K562 (cell line): ENCODE measurements at regions not wholly inside any gene's neighbourhood (a gene's known extent, or its start where the extent isn't known, plus 50 kb on each side); places are given as distances from the start of the nearest gene placed in this dataset.

ENCODE experiments used
- CBX5 ChIP-seq: IDR thresholded peaks from 2 replicates; pipeline ENCODE4 v1.6.1; 2014; ENCODE audit warnings: low read depth, borderline replicate concordance
- CEBPB ChIP-seq: fragments of 450-650 bp; IDR thresholded peaks from 2 replicates; pipeline ENCODE4 v1.6.1; 2016; ENCODE audit warnings: missing genetic modification characterization, missing compliant biosample characterization
- HBP1 ChIP-seq: fragments of 450-650 bp; formaldehyde crosslinking; IDR thresholded peaks from 2 replicates; pipeline ENCODE4 v1.4.0; 2022; ENCODE audit warnings: missing genetic modification characterization
- HDAC6 ChIP-seq: IDR thresholded peaks from 2 replicates; pipeline ENCODE4 v1.6.1; 2012; ENCODE audit warnings: low read depth, mild to moderate bottlenecking, control low read depth, inconsistent platforms, low read length, moderate library complexity
- JUND ChIP-seq, 2 experiments: IDR thresholded peaks; 2 replicates in 1 of 2; 3 replicates in 1 of 2; pipeline ENCODE4 v1.6.1; 2011; ENCODE audit warnings: borderline replicate concordance in 2 of 2, low read depth in 2 of 2, low read length in 2 of 2, improper control_type of control experiment in 1 of 2, missing biosample characterization in 1 of 2, missing genetic modification characterization in 1 of 2, missing genetic modification reagents in 1 of 2
- KHSRP ChIP-seq: fragments of 450-650 bp; IDR thresholded peaks from 2 replicates; pipeline ENCODE4 v1.6.1; 2017
- MEIS2 ChIP-seq: fragments of 450-650 bp; IDR thresholded peaks from 2 replicates; pipeline ENCODE4 v1.6.1; 2014; ENCODE audit warnings: mild to moderate bottlenecking; ENCODE audit not compliant: partially characterized antibody
- SMARCA4 ChIP-seq: fragments of 450-650 bp; IDR thresholded peaks from 2 replicates; pipeline ENCODE4 v1.6.1; 2016
- SMARCB1 ChIP-seq: IDR thresholded peaks from 2 replicates; pipeline ENCODE4 v1.6.1; 2011; ENCODE audit warnings: improper control_type of control experiment, low read depth; ENCODE audit not compliant: insufficient read length
- SP1 ChIP-seq: sonication (generic); formaldehyde crosslinking; IDR thresholded peaks from 2 replicates; pipeline ENCODE4 v1.8.1; 2022; ENCODE audit warnings: mild to moderate bottlenecking, missing genetic modification reagents
- SREBF2 ChIP-seq: sonication (generic); formaldehyde crosslinking; IDR thresholded peaks from 2 replicates; pipeline ENCODE4 v1.4.0; 2020; ENCODE audit warnings: mild to moderate bottlenecking, missing genetic modification reagents
- SRSF3 ChIP-seq: fragments of 200-400 bp; formaldehyde crosslinking; IDR thresholded peaks from 2 replicates; pipeline ENCODE4 v1.6.1; 2016; ENCODE audit warnings: mild to moderate bottlenecking, low read length, moderate library complexity; ENCODE audit not compliant: insufficient read depth
- TARDBP ChIP-seq: fragments of 450-650 bp; IDR thresholded peaks from 2 replicates; pipeline ENCODE4 v1.6.1; 2016
- THRA ChIP-seq: fragments of 450-650 bp; IDR thresholded peaks from 2 replicates; pipeline ENCODE4 v1.6.1; 2017; ENCODE audit warnings: mild to moderate bottlenecking, moderate library complexity
- ZNF354B ChIP-seq: fragments of 250-450 bp; sonication (Bioruptor Pico); IDR thresholded peaks from 2 replicates; pipeline ENCODE4 v1.4.0; 2020
- ZNF512 ChIP-seq: IDR thresholded peaks from 2 replicates; pipeline ENCODE4 v1.6.1; 2016; ENCODE audit warnings: missing genetic modification characterization, missing compliant biosample characterization
- ZNF589 ChIP-seq: fragments of 200-800 bp; sonication (Bioruptor generic); IDR thresholded peaks from 2 replicates; pipeline ENCODE4 v1.6.1; 2016; ENCODE audit warnings: low read depth, missing genetic modification characterization, missing compliant biosample characterization
- ZNF696 ChIP-seq: fragments of 250-450 bp; sonication (Bioruptor Pico); conservative IDR thresholded peaks from 2 replicates; pipeline ENCODE4 v1.4.0; 2020; ENCODE audit warnings: mild to moderate bottlenecking, moderate library complexity
- TF ChIP-seq, protein P1 (sequence below): sonication (generic); formaldehyde crosslinking; IDR thresholded peaks from 2 replicates; pipeline ENCODE4 v1.8.1; 2022; ENCODE audit warnings: missing genetic modification reagents
- TF ChIP-seq, protein P2 (sequence below): fragments of 450-650 bp; IDR thresholded peaks from 2 replicates; pipeline ENCODE4 v1.6.1; 2017; ENCODE audit warnings: antibody characterized with exemption

- TF ChIP-seq SRSF3 (no peak), MEIS2 (no peak), HBP1 (CRISPR knock-in tag) (no peak), SREBF2 (CRISPR knock-in tag) (no peak), CEBPB (tag) (no peak), SP1 (CRISPR knock-in tag) (no peak), TARDBP (no peak), THRA (no peak), ZNF354B (CRISPR knock-in tag) (no peak), ZNF696 (CRISPR knock-in tag) (no peak), ZNF589 (CRISPR knock-in tag) (no peak), SMARCA4 (0 out of 2 replicates have a peak, but pooled peaks have one; percentile 30), SMARCB1 (no peak), CBX5 (no peak), HDAC6 (no peak), JUND (IDR thresholded peaks at IDR 0.05; ENCODE audit: borderline replicate concordance, low read depth, low read length) (peak; percentile 58; the same call in 1 of the 2 replicates), JUND (tag; IDR thresholded peaks at IDR 0.05; ENCODE audit: borderline replicate concordance, low read depth, low read length) (0 out of 3 replicates have a peak, but pooled peaks have one; percentile 47), ZNF512 (tag) (no peak), KHSRP (no peak)
- TF ChIP-seq, protein P1, sequence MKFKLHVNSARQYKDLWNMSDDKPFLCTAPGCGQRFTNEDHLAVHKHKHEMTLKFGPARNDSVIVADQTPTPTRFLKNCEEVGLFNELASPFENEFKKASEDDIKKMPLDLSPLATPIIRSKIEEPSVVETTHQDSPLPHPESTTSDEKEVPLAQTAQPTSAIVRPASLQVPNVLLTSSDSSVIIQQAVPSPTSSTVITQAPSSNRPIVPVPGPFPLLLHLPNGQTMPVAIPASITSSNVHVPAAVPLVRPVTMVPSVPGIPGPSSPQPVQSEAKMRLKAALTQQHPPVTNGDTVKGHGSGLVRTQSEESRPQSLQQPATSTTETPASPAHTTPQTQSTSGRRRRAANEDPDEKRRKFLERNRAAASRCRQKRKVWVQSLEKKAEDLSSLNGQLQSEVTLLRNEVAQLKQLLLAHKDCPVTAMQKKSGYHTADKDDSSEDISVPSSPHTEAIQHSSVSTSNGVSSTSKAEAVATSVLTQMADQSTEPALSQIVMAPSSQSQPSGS (CRISPR knock-in tag) = no peak
- TF ChIP-seq, protein P2, sequence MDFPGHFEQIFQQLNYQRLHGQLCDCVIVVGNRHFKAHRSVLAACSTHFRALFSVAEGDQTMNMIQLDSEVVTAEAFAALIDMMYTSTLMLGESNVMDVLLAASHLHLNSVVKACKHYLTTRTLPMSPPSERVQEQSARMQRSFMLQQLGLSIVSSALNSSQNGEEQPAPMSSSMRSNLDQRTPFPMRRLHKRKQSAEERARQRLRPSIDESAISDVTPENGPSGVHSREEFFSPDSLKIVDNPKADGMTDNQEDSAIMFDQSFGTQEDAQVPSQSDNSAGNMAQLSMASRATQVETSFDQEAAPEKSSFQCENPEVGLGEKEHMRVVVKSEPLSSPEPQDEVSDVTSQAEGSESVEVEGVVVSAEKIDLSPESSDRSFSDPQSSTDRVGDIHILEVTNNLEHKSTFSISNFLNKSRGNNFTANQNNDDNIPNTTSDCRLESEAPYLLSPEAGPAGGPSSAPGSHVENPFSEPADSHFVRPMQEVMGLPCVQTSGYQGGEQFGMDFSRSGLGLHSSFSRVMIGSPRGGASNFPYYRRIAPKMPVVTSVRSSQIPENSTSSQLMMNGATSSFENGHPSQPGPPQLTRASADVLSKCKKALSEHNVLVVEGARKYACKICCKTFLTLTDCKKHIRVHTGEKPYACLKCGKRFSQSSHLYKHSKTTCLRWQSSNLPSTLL = no peak
Measured at GRCh38 chr6:156699017-156699421, 78.2 kb upstream of the ARID1B start (continued).
